ENCODE measurements at regions not wholly inside any gene's neighbourhood (a gene's known extent, or its start where the extent isn't known, plus 50 kb on each side); places are given as distances from the start of the nearest gene placed in this dataset.

- H3K27ac ChIP-seq: no peak overlapping the region
- TF ChIP-seq ZFX (IDR thresholded peaks at IDR 0.05) (no peak), CTCF (conservative IDR thresholded peaks at IDR 0.05) (no peak)
Observed at GRCh38 chr9:29555502-29555901, 1982.2 kb upstream of the C9orf72 start.

GRCh38 chr9:29556317-29556716, 1983.0 kb upstream of the C9orf72 start:
- TF ChIP-seq ZFX (IDR thresholded peaks at IDR 0.05) (no peak), CTCF (conservative IDR thresholded peaks at IDR 0.05) (no peak)
- H3K27ac ChIP-seq: no peak overlapping the region

- H3K27ac ChIP-seq: no peak overlapping the region
Observed at GRCh38 chr9:29556746-29557145, 1983.5 kb upstream of the C9orf72 start.

GRCh38 chr9:29564564-29564963, 1991.3 kb upstream of the C9orf72 start:
- TF ChIP-seq CTCF (conservative IDR thresholded peaks at IDR 0.05): no peak
- H3K27ac ChIP-seq: no peak overlapping the region

More at GRCh38 chr9:29556746-29557145, 1983.5 kb upstream of the C9orf72 start:
- TF ChIP-seq ZFX (IDR thresholded peaks at IDR 0.05) (no peak), CTCF (conservative IDR thresholded peaks at IDR 0.05) (no peak)

- no peak overlapping the region for H3K27ac ChIP-seq
- TF ChIP-seq ZFX (IDR thresholded peaks at IDR 0.05) (no peak), CTCF (conservative IDR thresholded peaks at IDR 0.05) (no peak)
Observed at GRCh38 chr9:29575219-29575618, 2001.9 kb upstream of the C9orf72 start.

GRCh38 chr9:29588361-29588760, 2015.1 kb upstream of the C9orf72 start:
- no peak for TF ChIP-seq ZFX (IDR thresholded peaks at IDR 0.05)
- TF ChIP-seq CTCF (conservative IDR thresholded peaks at IDR 0.05): no peak

GRCh38 chr9:29609282-29609681, 2036.0 kb upstream of the C9orf72 start:
- no peak overlapping the region for H3K27ac ChIP-seq
- TF ChIP-seq ZFX (IDR thresholded peaks at IDR 0.05): no peak
- no peak for TF ChIP-seq CTCF (conservative IDR thresholded peaks at IDR 0.05)

More at GRCh38 chr9:29588361-29588760, 2015.1 kb upstream of the C9orf72 start:
- H3K27ac ChIP-seq: no peak overlapping the region

Measured in C4-2B (cell line).